Endothelial cell of umbilical vein (primary cell): ENCODE measurements at regions not wholly inside any gene's neighbourhood (a gene's known extent, or its start where the extent isn't known, plus 50 kb on each side); places are given as distances from the start of the nearest gene placed in this dataset.

Source experiments
- BruUV-seq: library from RNA; stranded (reverse); fragments of 400-500 nt; replicated peaks from 2 replicates; lab custom pipeline; 2021; lab: Mats Ljungman, UMichigan
- CTCF ChIA-PET: fragments of 300-600, 350-600 bp; sonication (Branson Sonifier 250); formaldehyde crosslinking; loops from one replicate; lab custom pipeline; 2021; ENCODE audit warnings: antibody characterized with exemption, inconsistent platforms; lab: Charles Lee
- POLR2A ChIA-PET: fragments of 300-600, 350-600 bp; sonication (Branson Sonifier 250); formaldehyde crosslinking; loops from one replicate; lab custom pipeline; 2021; ENCODE audit warnings: antibody characterized with exemption, inconsistent platforms; lab: Charles Lee
- DNase-seq: peaks from one replicate; pipeline ENCODE4 v3.0.0-alpha.2; 2011; ENCODE audit warnings: low read depth, low spot score
- FAIRE-seq: peaks from 2 replicates; lab custom pipeline; 2011; peaks lifted over from hg19 to GRCh38; lab: Jason Lieb, UNC
- H2AFZ ChIP-seq: 2 replicates; pipeline ENCODE4 v1.6.0; 2012; ENCODE audit warnings: low read depth, low read length, control low read depth, inconsistent platforms
- H3K27ac ChIP-seq: 2 replicates; pipeline ENCODE4 v1.5.1; 2011; ENCODE audit warnings: low read depth, mild to moderate bottlenecking, control low read depth, low read length, moderate library complexity; ENCODE audit not compliant: insufficient read depth
- H3K27me3 ChIP-seq, 2 experiments: 2 replicates each; pipeline versions ENCODE4 v1.6.0 to v1.6.1; 2011; ENCODE audit warnings: low read length in 2 of 2, mixed read lengths in 1 of 2; ENCODE audit not compliant: control insufficient read depth in 2 of 2, insufficient read depth in 2 of 2
- H3K36me3 ChIP-seq, 2 experiments: 2 replicates in 1 of 2; 3 replicates in 1 of 2; pipeline ENCODE4 v1.5.1; 2011; ENCODE audit warnings: low read length in 2 of 2, mild to moderate bottlenecking in 1 of 2, moderate library complexity in 1 of 2; ENCODE audit not compliant: control insufficient read depth in 2 of 2, insufficient read depth in 2 of 2; ENCODE audit errors: extremely low read depth in 1 of 2
- H3K4me1 ChIP-seq: 3 replicates; pipeline ENCODE4 v1.5.1; 2011; ENCODE audit warnings: mild to moderate bottlenecking, low read length; ENCODE audit not compliant: control insufficient read depth, insufficient read depth; ENCODE audit errors: extremely low read depth
- H3K4me2 ChIP-seq: 2 replicates; pipeline ENCODE4 v1.6.1; 2011; ENCODE audit warnings: low read length, control low read depth, mixed read lengths; ENCODE audit not compliant: insufficient read depth
- H3K4me3 ChIP-seq, 3 experiments: fragments of 200-600 bp in 1 of 3; sonication (generic), shearing (Covaris generic) in 1 of 3; replicated peaks in 1 of 3; 2 replicates each; pipeline ENCODE4 v1.5.1; 2011 to 2016; ENCODE audit warnings: control low read depth in 3 of 3, low read length in 3 of 3, mild to moderate bottlenecking in 2 of 3, inconsistent platforms in 1 of 3, low read depth in 1 of 3, moderate library complexity in 1 of 3; ENCODE audit not compliant: insufficient read depth in 1 of 3
- H3K79me2 ChIP-seq: 2 replicates; pipeline ENCODE4 v1.6.0; 2012; ENCODE audit warnings: low read length, inconsistent platforms; ENCODE audit not compliant: control insufficient read depth, insufficient read depth
- H3K9ac ChIP-seq: replicated peaks from 2 replicates; pipeline ENCODE3; 2011; ENCODE audit warnings: low read length, control low read depth; ENCODE audit not compliant: insufficient read depth; ENCODE audit errors: extremely low read depth
- H3K9me1 ChIP-seq: replicated peaks from 3 replicates; pipeline ENCODE4 v1.6.0; 2011; ENCODE audit warnings: mild to moderate bottlenecking, low read length; ENCODE audit not compliant: control insufficient read depth, insufficient read depth; ENCODE audit errors: extremely low read depth
- H3K9me3 ChIP-seq: replicated peaks from 2 replicates; pipeline ENCODE4 v1.5.1; 2012; ENCODE audit warnings: low read length, inconsistent platforms; ENCODE audit not compliant: control insufficient read depth, insufficient read depth
- H4K20me1 ChIP-seq: replicated peaks from 2 replicates; pipeline ENCODE3; 2011; ENCODE audit warnings: mild to moderate bottlenecking, low read length; ENCODE audit not compliant: control insufficient read depth, insufficient read depth; ENCODE audit errors: extremely low read depth
- EZH2 ChIP-seq: IDR thresholded peaks from 2 replicates; pipeline ENCODE4 v1.6.1; 2012; ENCODE audit warnings: borderline replicate concordance, low read depth, mild to moderate bottlenecking, moderate library complexity, low read length, inconsistent platforms; ENCODE audit not compliant: severe bottlenecking
- FOS ChIP-seq: IDR thresholded peaks from 2 replicates; pipeline ENCODE4 v1.6.1; 2011; ENCODE audit warnings: mild to moderate bottlenecking, low read length, moderate library complexity, borderline replicate concordance; ENCODE audit not compliant: insufficient read depth
- GATA2 ChIP-seq: IDR thresholded peaks from 2 replicates; pipeline ENCODE4 v1.7.0; 2011; ENCODE audit warnings: low read depth, mild to moderate bottlenecking, moderate library complexity, mixed read lengths, low read length; ENCODE audit not compliant: insufficient read length, insufficient read depth
- POLR2A ChIP-seq: IDR thresholded peaks from 2 replicates; pipeline ENCODE4 v1.6.1; 2012; ENCODE audit warnings: low read depth, mild to moderate bottlenecking, control low read depth, low read length
- dilution Hi-C: fragments of 300-500 bp; cut with MboI; formaldehyde crosslinking; loops from one replicate; pipeline ENCODE4 v1.15.0; 2019; ENCODE audit warnings: low sequenced_read_pairs; ENCODE audit not compliant: extremely low pct_ligation_motif_present
- intact Hi-C: fragments of 100-400 bp; cut with micrococcal nuclease; formaldehyde crosslinking; loops from one replicate; pipeline ENCODE4 v1.10.0; 2022
- TF ChIP-seq, protein P1 (sequence below): IDR thresholded peaks from 2 replicates; pipeline ENCODE4 v1.6.1; 2011; ENCODE audit not compliant: insufficient read depth, insufficient read length
- TF ChIP-seq, protein P2 (sequence below), 2 donors: IDR thresholded peaks; 1 replicate in 1 of 2; 2 replicates in 1 of 2; pipeline ENCODE4 v1.5.1; 2011; ENCODE audit warnings: low read length in 2 of 2, mild to moderate bottlenecking in 2 of 2, moderate library complexity in 2 of 2, control low read depth in 1 of 2, inconsistent platforms in 1 of 2, low read depth in 1 of 2; ENCODE audit not compliant: insufficient read depth in 1 of 2; ENCODE audit errors: extremely low read depth in 1 of 2

DNA sequence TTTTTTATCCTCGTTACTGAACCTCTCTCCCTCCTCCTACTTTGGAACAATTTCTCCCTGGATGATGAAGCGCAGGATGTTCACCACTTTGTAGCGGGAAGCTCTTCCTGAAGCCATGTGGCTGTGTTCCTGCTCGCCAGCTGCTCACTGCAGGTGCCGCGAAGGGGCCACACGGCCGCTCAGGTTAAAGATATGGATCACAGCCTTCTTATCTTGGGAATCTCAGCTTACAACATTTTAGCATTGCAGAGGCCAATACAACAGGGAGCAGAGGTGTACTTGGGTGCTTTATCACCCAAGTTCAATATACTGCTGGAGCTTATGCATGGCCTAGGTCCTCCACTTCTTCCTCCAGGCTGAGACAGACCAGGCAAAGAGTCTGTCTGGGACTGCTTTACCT is 201.2 kb upstream of the G2E3 start:
- FAIRE-seq (no peak), DNase-seq (no peak)
- Histone ChIP-seq H3K36me3 (no peaks in the 10 kb centered on the region), H3K27ac (no peak overlapping the region), H3K4me1 (no peaks in the 10 kb centered on the region), H2AFZ (no peak overlapping the region), H3K4me3 (no peak overlapping the region), H4K20me1 (no peaks in the 10 kb centered on the region), H3K4me2 (no peak overlapping the region), H3K27me3 (no peaks in the 10 kb centered on the region), H3K9ac (no peak overlapping the region), H3K79me2 (no peaks in the 10 kb centered on the region), H3K9me1 (no peaks in the 10 kb centered on the region), H3K9me3 (no peaks in the 10 kb centered on the region)
- dilution Hi-C loops (no loop called here), intact Hi-C loops (no loop called here)
- CTCF ChIA-PET = no interaction called here
- TF ChIP-seq, protein P1, sequence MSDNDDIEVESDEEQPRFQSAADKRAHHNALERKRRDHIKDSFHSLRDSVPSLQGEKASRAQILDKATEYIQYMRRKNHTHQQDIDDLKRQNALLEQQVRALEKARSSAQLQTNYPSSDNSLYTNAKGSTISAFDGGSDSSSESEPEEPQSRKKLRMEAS = no peak
- TF ChIP-seq POLR2A = no peak
- TF ChIP-seq, protein P2, sequence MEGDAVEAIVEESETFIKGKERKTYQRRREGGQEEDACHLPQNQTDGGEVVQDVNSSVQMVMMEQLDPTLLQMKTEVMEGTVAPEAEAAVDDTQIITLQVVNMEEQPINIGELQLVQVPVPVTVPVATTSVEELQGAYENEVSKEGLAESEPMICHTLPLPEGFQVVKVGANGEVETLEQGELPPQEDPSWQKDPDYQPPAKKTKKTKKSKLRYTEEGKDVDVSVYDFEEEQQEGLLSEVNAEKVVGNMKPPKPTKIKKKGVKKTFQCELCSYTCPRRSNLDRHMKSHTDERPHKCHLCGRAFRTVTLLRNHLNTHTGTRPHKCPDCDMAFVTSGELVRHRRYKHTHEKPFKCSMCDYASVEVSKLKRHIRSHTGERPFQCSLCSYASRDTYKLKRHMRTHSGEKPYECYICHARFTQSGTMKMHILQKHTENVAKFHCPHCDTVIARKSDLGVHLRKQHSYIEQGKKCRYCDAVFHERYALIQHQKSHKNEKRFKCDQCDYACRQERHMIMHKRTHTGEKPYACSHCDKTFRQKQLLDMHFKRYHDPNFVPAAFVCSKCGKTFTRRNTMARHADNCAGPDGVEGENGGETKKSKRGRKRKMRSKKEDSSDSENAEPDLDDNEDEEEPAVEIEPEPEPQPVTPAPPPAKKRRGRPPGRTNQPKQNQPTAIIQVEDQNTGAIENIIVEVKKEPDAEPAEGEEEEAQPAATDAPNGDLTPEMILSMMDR (IDR thresholded peaks at IDR 0.05; ENCODE audit: extremely low read depth in 1 of 2, insufficient read depth in 1 of 2, low read depth in 1 of 2, low read length in 2 of 2) = no peak
- TF ChIP-seq FOS = no peak
- TF ChIP-seq EZH2 = no peak
- TF ChIP-seq GATA2 = no peak
- POLR2A ChIA-PET = no interaction called here
- no TSS peak for BruUV-seq
